ENCODE measurements at regions not wholly inside any gene's neighbourhood (a gene's known extent, or its start where the extent isn't known, plus 50 kb on each side); places are given as distances from the start of the nearest gene placed in this dataset.

GRCh38 chr13:64528838-64529237 lies 2701.3 kb downstream of the PCDH9 start:
- Histone ChIP-seq H4K20me1 (ENCODE audit: low read depth, low read length) (no peaks in the 10 kb centered on the region), H3F3A (ENCODE audit: insufficient read depth) (no peaks in the 10 kb centered on the region), H2AFZ (ENCODE audit: low read depth, low read length, severe bottlenecking) (peak overlapping the region; percentile 74), H3K9ac (ENCODE audit: low read length) (no peak overlapping the region), H3K79me2 (ENCODE audit: insufficient read depth, low read length) (no peaks in the 10 kb centered on the region), H3K36me3 (ENCODE audit: low read length) (peaks cover 2% of the 10 kb centered on the region; the same call in 1 of the 2 replicates), H3K4me3 (ENCODE audit: insufficient read depth, low read length, poor library complexity, severe bottlenecking) (no peak overlapping the region), H3K9me3 (ENCODE audit: insufficient read depth, low read length) (peaks cover 14% of the 10 kb centered on the region; the same call in 1 of the 2 replicates), H3K27ac (ENCODE audit: low read depth, low read length) (no peak overlapping the region), H3K27me3 (ENCODE audit: low read length) (no peaks in the 10 kb centered on the region), H3K9me2 (replicated peaks; ENCODE audit: insufficient read depth, low read length) (no peaks in the 10 kb centered on the region), H3K4me2 (ENCODE audit: low read depth, low read length, poor library complexity, severe bottlenecking) (no peak overlapping the region)
- TF ChIP-seq CTCF (IDR thresholded peaks at IDR 0.05; ENCODE audit: insufficient read depth, low read length, poor library complexity, severe bottlenecking) (no peak), EZH2phosphoT487 (conservative IDR thresholded peaks at IDR 0.05; ENCODE audit: low read length) (no peak)

- Histone ChIP-seq H3K27me3 (ENCODE audit: low read length) (no peaks in the 10 kb centered on the region), H3K79me2 (ENCODE audit: insufficient read depth, low read length) (no peaks in the 10 kb centered on the region), H3K27ac (ENCODE audit: low read depth, low read length) (no peak overlapping the region), H3K36me3 (ENCODE audit: low read length) (peaks cover 2% of the 10 kb centered on the region; the same call in 1 of the 2 replicates), H4K20me1 (ENCODE audit: low read depth, low read length) (no peaks in the 10 kb centered on the region), H2AFZ (ENCODE audit: low read depth, low read length, severe bottlenecking) (peak overlapping the region; percentile 85), H3F3A (ENCODE audit: insufficient read depth) (no peaks in the 10 kb centered on the region), H3K9me2 (replicated peaks; ENCODE audit: insufficient read depth, low read length) (no peaks in the 10 kb centered on the region), H3K9me3 (ENCODE audit: insufficient read depth, low read length) (peaks cover 14% of the 10 kb centered on the region; the same call in 1 of the 2 replicates), H3K4me3 (ENCODE audit: insufficient read depth, low read length, poor library complexity, severe bottlenecking) (no peak overlapping the region), H3K4me2 (ENCODE audit: low read depth, low read length, poor library complexity, severe bottlenecking) (no peak overlapping the region), H3K9ac (ENCODE audit: low read length) (no peak overlapping the region)
- no peak for TF ChIP-seq EZH2phosphoT487 (conservative IDR thresholded peaks at IDR 0.05; ENCODE audit: low read length)
- no peak for TF ChIP-seq CTCF (IDR thresholded peaks at IDR 0.05; ENCODE audit: insufficient read depth, low read length, poor library complexity, severe bottlenecking)
Measured at GRCh38 chr13:64527561-64527960, 2702.6 kb downstream of the PCDH9 start.

- no peaks in the 10 kb centered on the region for H3K79me2 ChIP-seq (ENCODE audit: insufficient read depth, low read length)
- H3K27ac ChIP-seq (ENCODE audit: low read depth, low read length), result no peak overlapping the region
- no peaks in the 10 kb centered on the region for H3F3A ChIP-seq (ENCODE audit: insufficient read depth)
- no peaks in the 10 kb centered on the region for H4K20me1 ChIP-seq (ENCODE audit: low read depth, low read length)
- no peak for TF ChIP-seq CTCF (IDR thresholded peaks at IDR 0.05; ENCODE audit: insufficient read depth, low read length, poor library complexity, severe bottlenecking)
- TF ChIP-seq EZH2phosphoT487 (conservative IDR thresholded peaks at IDR 0.05; ENCODE audit: low read length), result no peak
- H3K4me2 ChIP-seq (ENCODE audit: low read depth, low read length, poor library complexity, severe bottlenecking), result no peak overlapping the region
- peak overlapping the region; percentile 4 for H2AFZ ChIP-seq (ENCODE audit: low read depth, low read length, severe bottlenecking)
- H3K9me3 ChIP-seq (ENCODE audit: insufficient read depth, low read length), result peaks cover 12% of the 10 kb centered on the region; the same call in 1 of the 2 replicates
- H3K36me3 ChIP-seq (ENCODE audit: low read length), result peaks cover 2% of the 10 kb centered on the region; the same call in 1 of the 2 replicates
- no peaks in the 10 kb centered on the region for H3K9me2 ChIP-seq (replicated peaks; ENCODE audit: insufficient read depth, low read length)
- no peak overlapping the region for H3K9ac ChIP-seq (ENCODE audit: low read length)
- H3K27me3 ChIP-seq (ENCODE audit: low read length), result no peaks in the 10 kb centered on the region
- no peak overlapping the region for H3K4me3 ChIP-seq (ENCODE audit: insufficient read depth, low read length, poor library complexity, severe bottlenecking)
Measured at GRCh38 chr13:64525687-64526086, 2704.4 kb downstream of the PCDH9 start.

All from SU-DHL-6 (cell line).